Prostate gland (tissue), 2 donors: ENCODE measurements at regions not wholly inside any gene's neighbourhood (a gene's known extent, or its start where the extent isn't known, plus 50 kb on each side); places are given as distances from the start of the nearest gene placed in this dataset.

Source experiments
- DNase-seq: peaks from one replicate; pipeline ENCODE4 v3.0.0-alpha.2; 2019; ENCODE audit warnings: low spot score
- H3K27ac ChIP-seq, 2 donors: fragments of 200-600 bp; sonication (generic); 2 replicates each; pipeline ENCODE4 v1.5.1; 2017 to 2019
- H3K27me3 ChIP-seq: fragments of 200-600 bp; sonication (generic); replicated peaks from 2 replicates; pipeline ENCODE4 v1.5.1; 2019; ENCODE audit not compliant: insufficient read depth
- H3K36me3 ChIP-seq, 2 donors: fragments of 200-600 bp; sonication (generic); 1 replicate in 1 of 2; 2 replicates in 1 of 2; pipeline versions ENCODE4 v1.5.1 to v1.8.1; 2017 to 2019
- H3K4me1 ChIP-seq: fragments of 200-600 bp; sonication (generic); replicated peaks from 2 replicates; pipeline ENCODE4 v1.5.1; 2019
- H3K4me3 ChIP-seq, 2 donors: fragments of 200-600 bp; sonication (generic); 2 replicates each; pipeline ENCODE4 v1.5.1; 2017 to 2019
- H3K9me3 ChIP-seq: fragments of 200-600 bp; sonication (generic); 2 replicates; pipeline ENCODE4 v1.5.1; 2017
- CTCF ChIP-seq, 4 experiments: fragments of 200-600 bp in 2 of 4; fragments of 450-650 bp in 2 of 4; sonication (generic) in 2 of 4; IDR thresholded peaks; 1 replicate in 3 of 4; 2 replicates in 1 of 4; pipeline ENCODE4 v1.5.1; 2016 to 2019; ENCODE audit warnings: antibody characterized with exemption in 4 of 4, mild to moderate bottlenecking in 2 of 4, moderate library complexity in 2 of 4
- POLR2A ChIP-seq: fragments of 450-650 bp; IDR thresholded peaks from one replicate; pipeline ENCODE4 v1.6.1; 2016; ENCODE audit warnings: antibody characterized with exemption, mild to moderate bottlenecking
- POLR2AphosphoS5 ChIP-seq: sonication (generic); formaldehyde crosslinking; IDR thresholded peaks from one replicate; pipeline ENCODE4 v1.6.1; 2017; ENCODE audit warnings: antibody characterized with exemption
- WGBS: methylation state at CpG from one replicate; pipeline ENCODE4 v1.1.5; 2018; 5-methylcytosine and 5-hydroxymethylcytosine counted together
- intact Hi-C: fragments of 100-400 bp; cut with DNase I; formaldehyde crosslinking; loops from one replicate; pipeline ENCODE4 v1.14.2; 2022

GRCh38 chr4:179607003-179607402 lies 2164.8 kb upstream of the AGA start:
- H3K9me3 ChIP-seq: no peaks in the 10 kb centered on the region
- no peaks in the 10 kb centered on the region for H3K27me3 ChIP-seq
- TF ChIP-seq CTCF (IDR thresholded peaks at IDR 0.05): no peak
- no peak for TF ChIP-seq POLR2AphosphoS5
- TF ChIP-seq POLR2A: no peak
- intact Hi-C loops: no loop called here
- no peaks in the 10 kb centered on the region for H3K36me3 ChIP-seq
- DNase-seq: no peak
- 83% methylated on average over 4 of the region's 4 CpGs for WGBS
- no peak overlapping the region for H3K27ac ChIP-seq
- H3K4me1 ChIP-seq: no peaks in the 10 kb centered on the region
- no peak overlapping the region for H3K4me3 ChIP-seq

- Histone ChIP-seq H3K4me1 (no peaks in the 10 kb centered on the region), H3K27ac (no peak overlapping the region), H3K4me3 (no peak overlapping the region), H3K36me3 (no peaks in the 10 kb centered on the region), H3K27me3 (no peaks in the 10 kb centered on the region), H3K9me3 (no peaks in the 10 kb centered on the region)
- no peak for TF ChIP-seq POLR2AphosphoS5
- no peak for TF ChIP-seq CTCF (IDR thresholded peaks at IDR 0.05)
- no peak for TF ChIP-seq POLR2A
- intact Hi-C loops: no loop called here
- WGBS: 62% methylated on average over 4 of the region's 4 CpGs
- DNase-seq: no peak
These were observed 2173.5 kb upstream of the AGA start for GRCh38 chr4:179615704-179616103.

- H3K4me3 ChIP-seq: no peak overlapping the region
- TF ChIP-seq CTCF (IDR thresholded peaks at IDR 0.05): no peak
- H3K27me3 ChIP-seq: no peaks in the 10 kb centered on the region
- 89% methylated on average over 1 of the region's 1 CpG for WGBS
- H3K27ac ChIP-seq: no peak overlapping the region
- DNase-seq: no peak
- H3K4me1 ChIP-seq: no peaks in the 10 kb centered on the region
- no peaks in the 10 kb centered on the region for H3K36me3 ChIP-seq
- no peaks in the 10 kb centered on the region for H3K9me3 ChIP-seq
- intact Hi-C loops: no loop called here
These were observed 2176.7 kb upstream of the AGA start for GRCh38 chr4:179618966-179619365.

- Histone ChIP-seq H3K9me3 (no peaks in the 10 kb centered on the region), H3K27me3 (no peaks in the 10 kb centered on the region), H3K4me1 (no peaks in the 10 kb centered on the region), H3K36me3 (no peaks in the 10 kb centered on the region), H3K27ac (no peak overlapping the region), H3K4me3 (no peak overlapping the region)
- TF ChIP-seq CTCF (IDR thresholded peaks at IDR 0.05) (no peak), POLR2A (no peak), POLR2AphosphoS5 (no peak)
- intact Hi-C loops: no loop called here
- no peak for DNase-seq
- 68% methylated on average over 4 of the region's 4 CpGs for WGBS
These were observed 2182.5 kb upstream of the AGA start for GRCh38 chr4:179624768-179625181.

GRCh38 chr4:179625406-179625805 lies 2183.2 kb upstream of the AGA start:
- TF ChIP-seq POLR2AphosphoS5 (no peak), CTCF (IDR thresholded peaks at IDR 0.05) (no peak)
- Histone ChIP-seq H3K4me1 (no peaks in the 10 kb centered on the region), H3K36me3 (no peaks in the 10 kb centered on the region), H3K27ac (no peak overlapping the region), H3K9me3 (no peaks in the 10 kb centered on the region), H3K4me3 (no peak overlapping the region), H3K27me3 (no peaks in the 10 kb centered on the region)
- intact Hi-C loops: no loop called here
- WGBS: 53% methylated on average over 1 of the region's 1 CpG
- DNase-seq: no peak
